ENCODE measurements at regions not wholly inside any gene's neighbourhood (a gene's known extent, or its start where the extent isn't known, plus 50 kb on each side); places are given as distances from the start of the nearest gene placed in this dataset.

DNA sequence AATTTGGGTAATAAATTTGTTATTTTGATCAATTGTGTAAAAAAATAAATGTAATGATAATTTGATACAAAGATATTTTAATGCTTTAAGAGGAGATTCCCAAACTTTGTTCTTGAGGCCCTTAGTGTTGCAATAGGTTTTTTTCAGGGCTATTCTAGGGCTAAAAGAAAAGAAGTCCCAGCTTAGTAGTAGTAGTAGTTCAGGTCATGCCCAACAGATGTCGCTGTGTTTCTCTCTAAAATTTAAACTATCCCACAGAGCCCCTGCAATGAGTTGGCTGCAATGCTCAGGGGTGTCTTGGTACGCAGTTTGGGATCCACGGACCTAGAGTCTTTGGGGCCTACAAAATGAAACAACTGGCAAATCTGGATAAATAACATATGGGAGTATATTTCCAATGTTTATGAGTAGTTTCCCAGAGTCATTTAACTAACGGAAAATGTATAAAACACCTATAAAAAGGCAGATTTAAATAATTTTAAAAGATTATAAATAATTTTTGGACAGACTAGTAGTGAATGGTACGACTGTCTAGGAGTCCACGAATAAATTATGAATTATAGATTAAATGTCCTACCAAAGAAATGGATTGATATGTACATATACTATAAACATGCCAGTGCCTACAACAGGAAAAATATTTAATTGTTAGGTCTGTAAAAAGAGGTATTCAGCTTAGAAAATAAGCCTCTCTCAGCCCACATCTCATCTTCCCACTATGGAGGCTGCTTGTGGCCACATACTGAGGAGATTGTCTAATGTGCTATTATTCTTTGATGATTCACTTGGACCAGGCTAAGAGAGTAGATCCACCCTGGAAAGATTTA, 228.5 kb upstream of the PMFBP1 start (continued):
- no peak for TF ChIP-seq RNF2 (IDR thresholded peaks at IDR 0.05; ENCODE audit: borderline replicate concordance, low read depth, low read length, missing control alignments, poor library complexity, severe bottlenecking)
